C4-2B (cell line): ENCODE measurements at regions not wholly inside any gene's neighbourhood (a gene's known extent, or its start where the extent isn't known, plus 50 kb on each side); places are given as distances from the start of the nearest gene placed in this dataset.

ENCODE experiments used
- H3K27ac ChIP-seq: fragments of 450-650 bp; 2 replicates; pipeline ENCODE4 v1.5.1; 2017
- CTCF ChIP-seq: fragments of 450-650 bp; conservative IDR thresholded peaks from 2 replicates; pipeline ENCODE4 v1.5.1; 2017; ENCODE audit warnings: mild to moderate bottlenecking
- ZFX ChIP-seq: fragments of 450-650 bp; IDR thresholded peaks from 2 replicates; pipeline ENCODE4 v1.6.1; 2017

- no peak overlapping the region for H3K27ac ChIP-seq
- TF ChIP-seq ZFX (no peak), CTCF (no peak)
These were observed 82.2 kb upstream of the NRP1 start for GRCh38 chr10:33416691-33417090.

- TF ChIP-seq CTCF = no peak
- no peak for TF ChIP-seq ZFX
- H3K27ac ChIP-seq = no peak overlapping the region
These were observed 81.7 kb upstream of the NRP1 start for GRCh38 chr10:33416209-33416608.

- TF ChIP-seq ZFX = no peak
- H3K27ac ChIP-seq = no peak overlapping the region
These were observed 80.4 kb upstream of the NRP1 start for GRCh38 chr10:33414841-33415240.

- TF ChIP-seq CTCF = no peak
- TF ChIP-seq ZFX = no peak
These were observed 78.3 kb upstream of the NRP1 start for GRCh38 chr10:33412653-33413361.

GRCh38 chr10:33412241-33412640, 77.8 kb upstream of the NRP1 start:
- no peak for TF ChIP-seq ZFX
- TF ChIP-seq CTCF = no peak
- H3K27ac ChIP-seq = no peak overlapping the region

More at GRCh38 chr10:33412653-33413361, 78.3 kb upstream of the NRP1 start:
- no peak overlapping the region for H3K27ac ChIP-seq

GRCh38 chr10:33410860-33411234, 76.4 kb upstream of the NRP1 start:
- TF ChIP-seq ZFX = no peak
- TF ChIP-seq CTCF = no peak
- no peak overlapping the region for H3K27ac ChIP-seq

- no peak for TF ChIP-seq CTCF
- no peak for TF ChIP-seq ZFX
- no peak overlapping the region for H3K27ac ChIP-seq
These were observed 75.8 kb upstream of the NRP1 start for GRCh38 chr10:33410096-33410859.
